ENCODE measurements at regions not wholly inside any gene's neighbourhood (a gene's known extent, or its start where the extent isn't known, plus 50 kb on each side); places are given as distances from the start of the nearest gene placed in this dataset.

DNA sequence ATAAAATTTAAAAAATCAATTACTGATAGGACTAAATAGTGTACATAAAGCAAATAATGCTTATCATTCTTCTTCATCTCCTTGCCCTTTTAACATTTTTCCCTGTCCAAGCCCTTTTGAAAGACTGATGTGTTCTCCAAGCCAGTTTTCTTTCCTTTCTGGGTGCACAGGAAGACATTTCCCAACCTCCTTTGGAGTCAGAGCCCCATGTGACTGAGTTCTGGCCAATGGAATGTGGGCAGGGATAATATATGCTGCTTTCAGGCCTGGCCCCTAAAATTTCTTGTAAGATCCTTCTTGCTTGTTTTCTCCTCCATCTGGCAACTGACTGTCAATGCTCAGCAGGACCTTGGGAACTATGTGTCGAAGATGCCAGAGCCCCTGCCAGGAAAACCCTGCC is 197.5 kb downstream of the EMX2 start:
- TF ChIP-seq, protein P1, sequence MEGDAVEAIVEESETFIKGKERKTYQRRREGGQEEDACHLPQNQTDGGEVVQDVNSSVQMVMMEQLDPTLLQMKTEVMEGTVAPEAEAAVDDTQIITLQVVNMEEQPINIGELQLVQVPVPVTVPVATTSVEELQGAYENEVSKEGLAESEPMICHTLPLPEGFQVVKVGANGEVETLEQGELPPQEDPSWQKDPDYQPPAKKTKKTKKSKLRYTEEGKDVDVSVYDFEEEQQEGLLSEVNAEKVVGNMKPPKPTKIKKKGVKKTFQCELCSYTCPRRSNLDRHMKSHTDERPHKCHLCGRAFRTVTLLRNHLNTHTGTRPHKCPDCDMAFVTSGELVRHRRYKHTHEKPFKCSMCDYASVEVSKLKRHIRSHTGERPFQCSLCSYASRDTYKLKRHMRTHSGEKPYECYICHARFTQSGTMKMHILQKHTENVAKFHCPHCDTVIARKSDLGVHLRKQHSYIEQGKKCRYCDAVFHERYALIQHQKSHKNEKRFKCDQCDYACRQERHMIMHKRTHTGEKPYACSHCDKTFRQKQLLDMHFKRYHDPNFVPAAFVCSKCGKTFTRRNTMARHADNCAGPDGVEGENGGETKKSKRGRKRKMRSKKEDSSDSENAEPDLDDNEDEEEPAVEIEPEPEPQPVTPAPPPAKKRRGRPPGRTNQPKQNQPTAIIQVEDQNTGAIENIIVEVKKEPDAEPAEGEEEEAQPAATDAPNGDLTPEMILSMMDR (conservative IDR thresholded peaks at IDR 0.05), result no peak
- H3K27ac ChIP-seq, result no peak overlapping the region

DNA sequence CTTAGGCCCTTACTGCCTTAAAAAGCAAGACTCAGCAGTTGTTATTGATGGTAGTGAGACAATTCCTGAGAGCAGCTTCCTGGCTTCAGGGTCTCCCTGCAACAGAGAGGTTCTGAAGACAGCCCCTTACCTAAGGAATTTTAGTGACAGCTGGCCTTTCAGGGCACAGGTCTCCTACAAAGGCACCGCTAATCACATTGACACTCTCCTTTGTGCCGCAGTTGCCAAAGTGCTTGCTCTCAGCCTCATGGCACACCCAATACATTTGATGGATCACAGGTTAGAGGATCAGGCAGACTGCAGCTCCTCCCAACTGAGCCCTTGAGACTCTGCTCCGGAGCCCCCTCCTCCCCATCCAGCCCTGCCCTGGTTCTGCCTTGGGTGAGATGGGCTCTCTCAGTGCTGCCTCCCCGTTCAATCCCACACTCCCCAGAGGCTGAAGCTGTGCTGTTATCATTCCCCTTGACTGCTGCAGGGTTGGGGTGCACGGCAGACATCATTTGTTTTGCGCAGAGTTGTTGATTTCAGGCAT is 198.2 kb downstream of the EMX2 start:
- no peak overlapping the region for H3K27ac ChIP-seq
- TF ChIP-seq, protein P1 (conservative IDR thresholded peaks at IDR 0.05), result no peak

DNA sequence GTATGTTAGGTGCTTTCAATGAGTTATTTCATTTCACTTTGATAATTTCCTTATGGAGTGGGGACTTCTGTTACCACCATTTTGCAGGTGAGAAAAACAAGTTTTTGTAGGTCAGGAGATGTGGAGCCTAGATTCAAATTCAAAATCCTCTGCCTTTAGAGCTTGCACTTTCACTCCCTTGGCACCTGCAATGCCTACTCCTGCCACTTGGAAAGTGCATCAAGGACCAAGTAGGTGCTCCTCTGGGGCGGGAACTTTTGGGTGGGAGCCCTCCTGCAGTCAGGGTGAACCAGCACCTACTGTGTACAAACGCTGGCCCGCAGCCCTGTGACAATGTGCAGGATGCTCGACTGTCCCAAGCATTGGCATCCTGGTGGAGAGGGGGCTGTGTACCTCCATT is 199.0 kb downstream of the EMX2 start:
- H3K27ac ChIP-seq, result no peak overlapping the region
- TF ChIP-seq, protein P1 (conservative IDR thresholded peaks at IDR 0.05), result peak; percentile 20; the same call in 1 of the 2 replicates

DNA sequence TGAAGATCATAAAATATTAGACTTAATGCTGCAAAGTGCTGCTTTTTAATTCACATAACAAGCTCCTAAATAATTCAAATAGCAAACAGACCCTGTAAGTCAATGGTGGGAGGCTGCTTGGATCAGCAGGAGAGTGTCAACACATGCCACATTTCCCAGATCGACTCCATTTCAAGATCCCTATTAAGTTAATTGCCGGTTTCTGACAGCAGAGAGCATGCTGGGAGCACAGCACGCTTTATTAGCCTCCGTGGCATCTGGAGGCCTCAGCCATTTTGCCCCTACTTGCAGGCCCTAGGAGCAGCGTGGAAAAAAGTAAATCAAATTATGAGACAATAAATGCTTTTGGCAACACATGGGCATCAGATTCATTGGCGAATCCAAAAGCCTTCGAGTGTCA is 201.0 kb downstream of the EMX2 start:
- TF ChIP-seq, protein P1 (conservative IDR thresholded peaks at IDR 0.05), result no peak

DNA sequence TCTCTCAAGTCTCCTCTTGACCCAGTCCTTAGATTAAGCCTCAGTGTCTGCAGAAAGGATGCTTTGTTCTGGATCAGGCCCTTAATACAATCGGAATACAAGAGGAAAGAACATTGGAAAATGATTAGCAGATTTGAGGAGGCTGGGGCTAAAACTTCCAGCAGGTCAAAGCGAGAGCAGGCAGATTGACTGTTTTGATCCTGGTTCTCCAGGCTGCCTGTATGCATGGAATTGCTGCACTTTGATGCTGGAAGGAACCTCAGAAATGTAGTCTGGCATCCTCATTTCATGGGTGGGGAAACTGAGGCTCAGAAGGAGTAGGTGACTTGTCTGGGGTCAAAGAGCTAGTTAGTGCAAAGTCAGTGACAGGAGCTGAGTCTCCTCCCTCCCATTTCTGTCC is 202.8 kb downstream of the EMX2 start:
- no peak overlapping the region for H3K27ac ChIP-seq
- TF ChIP-seq, protein P1 (conservative IDR thresholded peaks at IDR 0.05), result no peak

More for the DNA sequence above, 201.0 kb downstream of the EMX2 start:
- no peak overlapping the region for H3K27ac ChIP-seq

DNA sequence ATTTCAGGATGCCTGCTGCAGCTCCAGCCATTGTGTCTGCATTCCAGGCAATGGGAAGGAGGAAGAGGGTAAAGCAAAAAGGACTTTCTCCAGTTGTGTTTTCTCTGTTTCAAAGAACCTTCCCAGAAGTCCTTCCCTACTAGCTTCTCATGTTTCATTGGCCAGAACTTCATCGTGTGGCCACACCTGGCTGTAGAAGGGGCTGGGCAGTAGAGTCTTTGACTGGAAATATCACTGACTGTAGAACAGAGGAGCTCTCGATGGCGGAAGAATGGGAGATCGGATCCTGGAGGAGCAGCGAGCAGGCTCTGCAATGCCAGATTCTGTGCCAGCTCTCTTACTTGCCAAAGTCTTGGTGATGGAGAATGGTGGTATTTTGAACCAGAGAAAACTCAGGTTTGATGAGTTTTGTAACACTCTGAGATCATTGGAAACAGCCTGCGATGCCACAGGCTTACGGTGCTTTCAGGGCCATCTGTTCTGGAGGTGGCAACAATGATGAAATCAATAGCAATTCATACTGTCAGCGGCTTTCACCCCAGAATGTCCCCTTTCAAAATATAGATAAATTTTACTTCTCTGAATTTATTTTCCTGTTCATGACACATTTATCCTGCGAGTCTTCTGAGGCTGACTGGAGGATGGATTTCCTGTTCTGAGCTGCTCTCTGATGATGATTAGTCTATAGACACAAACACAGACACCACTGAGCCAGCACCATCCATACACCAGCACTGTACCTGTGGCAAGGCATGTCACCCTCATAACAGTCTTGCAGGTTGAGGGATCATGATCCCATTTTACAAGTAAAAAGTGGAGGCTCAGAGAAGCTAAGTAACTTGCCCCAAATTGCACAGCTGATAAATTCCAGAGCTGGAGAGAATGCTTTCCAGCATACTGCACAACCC is 204.2 kb downstream of the EMX2 start:
- no peak overlapping the region for H3K27ac ChIP-seq
- TF ChIP-seq, protein P1 (conservative IDR thresholded peaks at IDR 0.05), result no peak

DNA sequence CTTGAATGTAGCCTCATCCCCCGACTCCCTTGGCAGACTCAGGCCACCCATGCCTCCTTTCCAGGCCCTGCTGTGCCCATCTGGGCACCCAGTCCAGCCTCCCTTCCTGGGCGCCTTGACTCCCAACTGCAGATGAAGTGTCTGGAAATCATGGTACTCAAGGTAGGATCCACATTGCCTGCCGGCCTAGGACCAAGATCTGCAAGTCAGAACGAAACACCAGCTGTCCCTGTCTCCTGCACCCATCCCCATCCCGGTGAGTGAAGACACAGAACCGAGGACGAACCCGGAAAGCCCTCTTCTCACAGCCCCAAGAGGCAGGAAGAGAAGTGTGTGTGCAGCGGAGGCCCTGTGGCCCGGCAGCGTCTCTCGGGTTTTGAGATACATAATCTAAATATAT is 205.1 kb downstream of the EMX2 start:
- H3K27ac ChIP-seq, result no peak overlapping the region
- TF ChIP-seq, protein P1 (conservative IDR thresholded peaks at IDR 0.05), result no peak
